PC-3 (cell line): ENCODE measurements at regions not wholly inside any gene's neighbourhood (a gene's known extent, or its start where the extent isn't known, plus 50 kb on each side); places are given as distances from the start of the nearest gene placed in this dataset.
A peak's percentile ranks its signal among the peaks of the same experiment; 100 is the strongest.

Experiments
- ATAC-seq: fragments of 200-7000 bp; cut with Tn5 transposase; 2 replicates; pipeline ENCODE4 v1.9.1; 2020; ENCODE audit warnings: mild to moderate bottlenecking, moderate library complexity
- BruUV-seq: library from RNA; stranded (reverse); fragments of 400-500 nt; replicated peaks from 2 replicates; lab custom pipeline; 2021; lab: Mats Ljungman, UMichigan
- CTCF ChIA-PET: fragments of 300-600 bp; sonication (Branson Sonifier 250); formaldehyde crosslinking; loops from one replicate; lab custom pipeline; 2022; ENCODE audit warnings: antibody characterized with exemption; lab: Charles Lee
- POLR2A ChIA-PET: fragments of 300-600 bp; sonication (Branson Sonifier 250); formaldehyde crosslinking; loops from one replicate; lab custom pipeline; 2022; ENCODE audit warnings: antibody characterized with exemption; ENCODE audit not compliant: unreplicated experiment; lab: Charles Lee
- DNase-seq: peaks from one replicate; pipeline ENCODE4 v3.0.0-alpha.2; 2015
- H2AFZ ChIP-seq: fragments of 300-600 bp; sonication (generic); 2 replicates; pipeline ENCODE4 v1.6.0; 2016; ENCODE audit warnings: antibody characterized with exemption, low read length
- H3F3A ChIP-seq: fragments of 300-600 bp; sonication (generic); one replicate; pipeline ENCODE4 v1.6.0; 2017; ENCODE audit warnings: antibody characterized with exemption, low read length, control low read depth, mild to moderate bottlenecking; ENCODE audit not compliant: unreplicated experiment
- H3K27ac ChIP-seq: fragments of 300-600 bp; sonication (generic); 2 replicates; pipeline ENCODE4 v1.5.1; 2016; ENCODE audit warnings: mild to moderate bottlenecking, low read length
- H3K27me3 ChIP-seq: fragments of 300-600 bp; sonication (generic); 2 replicates; pipeline ENCODE4 v1.6.1; 2016; ENCODE audit warnings: low read length, mixed read lengths
- H3K36me3 ChIP-seq: fragments of 300-600 bp; sonication (generic); 2 replicates; pipeline ENCODE4 v1.6.1; 2016; ENCODE audit warnings: low read depth, mixed run types, low read length, mixed read lengths
- H3K4me1 ChIP-seq: fragments of 300-600 bp; sonication (generic); 2 replicates; pipeline ENCODE4 v1.5.1; 2016; ENCODE audit warnings: low read length; ENCODE audit not compliant: insufficient read depth
- H3K4me2 ChIP-seq: fragments of 300-600 bp; sonication (generic); 2 replicates; pipeline ENCODE4 v1.6.0; 2016; ENCODE audit warnings: low read length
- H3K4me3 ChIP-seq: fragments of 300-600 bp; sonication (generic); 2 replicates; pipeline ENCODE4 v1.5.1; 2016; ENCODE audit warnings: mild to moderate bottlenecking, low read length, mixed read lengths
- H3K79me2 ChIP-seq: fragments of 300-600 bp; sonication (generic); 2 replicates; pipeline ENCODE4 v1.6.1; 2017; ENCODE audit warnings: low read length, mixed read lengths
- H3K9ac ChIP-seq: fragments of 300-600 bp; sonication (generic); 2 replicates; pipeline ENCODE4 v1.6.0; 2016; ENCODE audit warnings: mild to moderate bottlenecking, low read length
- H3K9me2 ChIP-seq: fragments of 300-600 bp; sonication (generic); replicated peaks from 2 replicates; pipeline ENCODE4 v1.6.1; 2016; ENCODE audit warnings: mixed run types, low read length, mixed read lengths
- H3K9me3 ChIP-seq: fragments of 300-600 bp; sonication (generic); 2 replicates; pipeline ENCODE4 v1.6.1; 2016; ENCODE audit warnings: low read length, mixed read lengths
- H4K20me1 ChIP-seq: fragments of 300-600 bp; sonication (generic); 2 replicates; pipeline ENCODE4 v1.6.1; 2016; ENCODE audit warnings: low read length, mixed read lengths
- EZH2 ChIP-seq: fragments of 300-600 bp; sonication (generic); IDR thresholded peaks from one replicate; pipeline ENCODE4 v1.6.1; 2017; ENCODE audit warnings: antibody characterized with exemption, mild to moderate bottlenecking, low read length; ENCODE audit not compliant: unreplicated experiment
- EZH2phosphoT487 ChIP-seq: fragments of 300-600 bp; sonication (generic); IDR thresholded peaks from 2 replicates; pipeline ENCODE4 v1.6.1; 2018; ENCODE audit warnings: mild to moderate bottlenecking, antibody characterized with exemption, low read length, borderline replicate concordance
- intact Hi-C: fragments of 100-400 bp; cut with micrococcal nuclease; formaldehyde crosslinking; loops from 2 replicates; pipeline ENCODE4 v1.9.0; 2023
- TF ChIP-seq, protein P1 (sequence below): fragments of 300-600 bp; sonication (generic); conservative IDR thresholded peaks from 2 replicates; pipeline ENCODE4 v1.5.1; 2017; ENCODE audit warnings: antibody characterized with exemption, low read depth, mild to moderate bottlenecking, low read length

DNA sequence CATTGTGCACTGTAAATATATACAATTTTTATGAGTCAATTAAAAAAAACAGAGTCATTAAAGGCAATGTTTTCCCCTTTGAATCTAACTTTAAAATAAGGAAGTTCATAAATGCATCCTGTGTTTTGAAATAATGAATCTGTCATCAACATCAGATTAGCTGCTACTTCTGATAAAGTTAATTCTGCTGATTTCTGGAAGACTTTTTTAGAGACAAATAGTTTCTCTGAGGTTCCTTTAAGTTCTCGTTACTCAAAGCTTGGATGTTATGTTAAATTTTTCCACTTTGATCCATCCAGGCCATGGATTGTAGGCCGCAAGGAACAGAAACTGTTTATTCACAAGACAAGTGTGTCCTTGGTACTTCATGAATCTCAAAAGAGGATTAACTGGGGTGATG is 115.5 kb downstream of the CARTPT start:
- no peak overlapping the region for H3K9ac ChIP-seq
- no peak overlapping the region for H2AFZ ChIP-seq
- peaks cover 28% of the 10 kb centered on the region for H3K4me1 ChIP-seq
- TF ChIP-seq, protein P1, sequence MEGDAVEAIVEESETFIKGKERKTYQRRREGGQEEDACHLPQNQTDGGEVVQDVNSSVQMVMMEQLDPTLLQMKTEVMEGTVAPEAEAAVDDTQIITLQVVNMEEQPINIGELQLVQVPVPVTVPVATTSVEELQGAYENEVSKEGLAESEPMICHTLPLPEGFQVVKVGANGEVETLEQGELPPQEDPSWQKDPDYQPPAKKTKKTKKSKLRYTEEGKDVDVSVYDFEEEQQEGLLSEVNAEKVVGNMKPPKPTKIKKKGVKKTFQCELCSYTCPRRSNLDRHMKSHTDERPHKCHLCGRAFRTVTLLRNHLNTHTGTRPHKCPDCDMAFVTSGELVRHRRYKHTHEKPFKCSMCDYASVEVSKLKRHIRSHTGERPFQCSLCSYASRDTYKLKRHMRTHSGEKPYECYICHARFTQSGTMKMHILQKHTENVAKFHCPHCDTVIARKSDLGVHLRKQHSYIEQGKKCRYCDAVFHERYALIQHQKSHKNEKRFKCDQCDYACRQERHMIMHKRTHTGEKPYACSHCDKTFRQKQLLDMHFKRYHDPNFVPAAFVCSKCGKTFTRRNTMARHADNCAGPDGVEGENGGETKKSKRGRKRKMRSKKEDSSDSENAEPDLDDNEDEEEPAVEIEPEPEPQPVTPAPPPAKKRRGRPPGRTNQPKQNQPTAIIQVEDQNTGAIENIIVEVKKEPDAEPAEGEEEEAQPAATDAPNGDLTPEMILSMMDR: no peak
- no peak for TF ChIP-seq EZH2phosphoT487
- TF ChIP-seq EZH2: no peak
- no peaks in the 10 kb centered on the region for H3K9me3 ChIP-seq
- H3K27me3 ChIP-seq: no peaks in the 10 kb centered on the region
- ChIA-PET CTCF (no interaction called here), POLR2A (no interaction called here)
- H3K4me3 ChIP-seq: no peak overlapping the region
- no peak for ATAC-seq
- H4K20me1 ChIP-seq: no peaks in the 10 kb centered on the region
- no peaks in the 10 kb centered on the region for H3K36me3 ChIP-seq
- no peak overlapping the region for H3K27ac ChIP-seq
- no TSS peak for BruUV-seq
- no peaks in the 10 kb centered on the region for H3F3A ChIP-seq
- intact Hi-C loops: loop anchor here (10.0 kb wide), 1 partner anchor 90 kb away; no protein-coding TSS in a partner anchor
- H3K9me2 ChIP-seq: no peaks in the 10 kb centered on the region
- H3K4me2 ChIP-seq: no peak overlapping the region
- H3K79me2 ChIP-seq: no peaks in the 10 kb centered on the region
- no peak for DNase-seq

DNA sequence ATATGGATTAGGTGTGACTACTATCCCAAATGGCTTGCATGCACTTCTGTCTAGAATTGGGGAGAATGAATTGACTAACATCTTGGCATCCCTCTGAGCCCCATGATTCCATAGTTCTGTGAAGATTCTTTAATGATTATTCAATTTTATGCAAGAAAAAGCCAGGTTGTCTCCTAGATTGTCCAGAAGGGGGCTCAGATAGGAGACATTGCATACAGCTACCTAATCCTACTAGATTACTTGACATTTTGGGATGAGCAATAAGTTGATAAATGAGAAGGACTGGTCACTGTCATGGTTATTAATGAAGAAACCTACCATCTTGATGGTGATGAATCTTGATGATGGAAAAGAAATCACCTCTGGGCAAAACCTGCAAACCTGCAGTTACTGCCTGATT is 117.0 kb downstream of the CARTPT start:
- Histone ChIP-seq H3K4me2 (no peak overlapping the region), H3K4me3 (no peak overlapping the region), H2AFZ (no peak overlapping the region), H4K20me1 (no peaks in the 10 kb centered on the region), H3K36me3 (no peaks in the 10 kb centered on the region), H3F3A (no peaks in the 10 kb centered on the region), H3K27ac (no peak overlapping the region), H3K9me2 (no peaks in the 10 kb centered on the region), H3K4me1 (peaks cover 15% of the 10 kb centered on the region), H3K79me2 (no peaks in the 10 kb centered on the region), H3K9ac (no peak overlapping the region), H3K27me3 (no peaks in the 10 kb centered on the region), H3K9me3 (no peaks in the 10 kb centered on the region)
- TF ChIP-seq EZH2phosphoT487: no peak
- TF ChIP-seq, protein P1: peak; percentile 59
- TF ChIP-seq EZH2: no peak
- intact Hi-C loops: loop anchor here (10.0 kb wide), 1 partner anchor 89 kb away; no protein-coding TSS in a partner anchor
- POLR2A ChIA-PET: no interaction called here
- DNase-seq: peak; percentile 32
- CTCF ChIA-PET: no interaction called here
- BruUV-seq: no TSS peak
- no peak; the same call in 1 of the 2 replicates for ATAC-seq

DNA sequence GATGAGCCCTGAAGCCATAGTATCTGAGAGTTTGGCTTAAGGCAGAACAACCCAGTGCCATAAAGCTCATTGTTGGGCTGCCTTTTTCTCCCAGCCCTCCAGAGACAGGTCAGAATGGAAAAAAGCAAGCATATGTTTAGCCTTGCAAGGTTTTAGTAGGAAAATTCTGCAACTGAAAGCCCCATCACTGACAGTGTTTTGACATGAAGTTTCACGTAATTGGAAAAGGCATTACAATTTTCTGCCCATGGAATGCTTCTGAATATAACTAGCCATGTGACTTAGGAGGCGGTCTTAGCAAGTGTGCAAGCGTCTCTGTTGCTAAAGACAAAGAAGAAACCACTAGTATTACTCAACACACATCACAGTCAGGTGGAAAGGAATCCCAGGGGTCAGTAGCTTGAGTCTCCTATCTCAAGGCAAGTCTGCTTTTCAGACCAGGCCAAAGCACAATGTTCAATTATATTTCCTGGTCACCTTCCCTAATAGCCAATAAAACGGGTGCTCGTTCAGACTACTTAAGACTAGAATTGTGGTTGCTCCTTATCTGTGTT is 117.6 kb downstream of the CARTPT start:
- ChIA-PET POLR2A (no interaction called here), CTCF (no interaction called here)
- Histone ChIP-seq H3F3A (no peaks in the 10 kb centered on the region), H3K4me2 (no peak overlapping the region), H3K9me2 (no peaks in the 10 kb centered on the region), H3K9me3 (no peaks in the 10 kb centered on the region), H3K79me2 (no peaks in the 10 kb centered on the region), H3K4me3 (no peak overlapping the region), H2AFZ (no peak overlapping the region), H3K4me1 (peaks cover 11% of the 10 kb centered on the region), H4K20me1 (no peaks in the 10 kb centered on the region), H3K9ac (no peak overlapping the region), H3K27me3 (no peaks in the 10 kb centered on the region), H3K36me3 (no peaks in the 10 kb centered on the region), H3K27ac (no peak overlapping the region)
- no TSS peak for BruUV-seq
- intact Hi-C loops: loop anchor here (10.0 kb wide), 1 partner anchor 88 kb away; no protein-coding TSS in a partner anchor
- no peak for DNase-seq
- ATAC-seq: no peak
- TF ChIP-seq EZH2: no peak
- TF ChIP-seq, protein P1: no peak
- TF ChIP-seq EZH2phosphoT487: no peak
